Body of pancreas (tissue), 4 donors: ENCODE measurements at regions not wholly inside any gene's neighbourhood (a gene's known extent, or its start where the extent isn't known, plus 50 kb on each side); places are given as distances from the start of the nearest gene placed in this dataset.

Experiments
- ATAC-seq: fragments of 150-250 bp; one replicate; pipeline ENCODE4 v1.9.1; 2016
- DNase-seq, 4 donors: peaks; one replicate each; pipeline ENCODE4 v3.0.0-alpha.2; 2019
- H3K27ac ChIP-seq, 4 donors: fragments of 200-600 bp; sonication (generic); 1 replicate in 3 of 4; 2 replicates in 1 of 4; pipeline versions ENCODE4 v1.5.1 to v1.6.1; 2016 to 2019; ENCODE audit warnings: mild to moderate bottlenecking in 1 of 4, mixed read lengths in 1 of 4, moderate library complexity in 1 of 4
- H3K27me3 ChIP-seq, 2 donors: fragments of 200-600 bp; sonication (generic); one replicate each; pipeline ENCODE4 v1.6.0; 2016; ENCODE audit warnings: mild to moderate bottlenecking in 1 of 2
- H3K36me3 ChIP-seq, 2 donors: fragments of 200-600 bp; sonication (generic); replicated peaks in 1 of 2; 2 replicates each; pipeline ENCODE4 v1.5.1; 2016; ENCODE audit warnings: low read depth in 2 of 2; ENCODE audit not compliant: insufficient read depth in 1 of 2
- H3K4me1 ChIP-seq: fragments of 200-600 bp; sonication (generic); one replicate; pipeline ENCODE4 v1.6.0; 2016
- H3K4me3 ChIP-seq, 2 donors: fragments of 200-600 bp; sonication (generic); 1 replicate in 1 of 2; 2 replicates in 1 of 2; pipeline ENCODE4 v1.5.1; 2016 to 2019
- H3K9me3 ChIP-seq, 3 donors: fragments of 200-600 bp; sonication (generic); 1 replicate in 2 of 3; 2 replicates in 1 of 3; pipeline ENCODE4 v1.5.1; 2016
- CTCF ChIP-seq, 7 experiments: fragments of 450-650 bp in 4 of 7; fragments of 200-600 bp in 3 of 7; sonication (generic) in 3 of 7; IDR thresholded peaks; one replicate each; pipeline ENCODE4 v1.5.1; 2016 to 2019; ENCODE audit warnings: antibody characterized with exemption in 7 of 7
- POLR2A ChIP-seq, 3 donors: fragments of 450-650 bp; IDR thresholded peaks; one replicate each; pipeline ENCODE4 v1.6.1; 2016; ENCODE audit warnings: antibody characterized with exemption in 3 of 3, mild to moderate bottlenecking in 2 of 3
- WGBS, 2 donors: methylation state at CpG; one replicate each; pipeline ENCODE4 v1.1.5; 2017; 5-methylcytosine and 5-hydroxymethylcytosine counted together
- intact Hi-C: fragments of 100-400 bp; cut with DNase I; formaldehyde crosslinking; loops from one replicate; pipeline ENCODE4 v1.15.1; 2023

DNA sequence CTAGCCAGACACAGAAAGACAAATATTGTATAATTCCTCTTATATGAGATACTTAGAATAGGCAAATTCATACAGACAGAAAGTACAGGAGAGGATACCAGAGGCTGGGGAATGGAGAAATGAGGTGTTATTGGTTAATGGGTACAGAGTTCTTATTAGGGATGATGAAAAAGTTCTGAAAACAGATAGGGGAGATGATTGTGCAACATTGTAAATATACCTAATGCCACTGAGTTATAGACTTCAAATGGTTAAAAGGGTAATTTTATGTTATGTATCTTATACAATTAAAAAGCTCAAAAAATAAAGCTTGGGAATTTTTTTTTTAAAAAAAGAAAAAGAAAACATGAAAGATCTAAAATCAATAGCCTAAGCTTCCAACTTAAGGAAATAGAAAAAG is 98.8 kb upstream of the TECRL start:
- intact Hi-C loops: no loop called here
- H3K27ac ChIP-seq: no peak overlapping the region
- no peaks in the 10 kb centered on the region for H3K36me3 ChIP-seq
- H3K4me1 ChIP-seq: no peaks in the 10 kb centered on the region
- H3K4me3 ChIP-seq: no peak overlapping the region
- ATAC-seq (no peak), DNase-seq (no peak)
- no peak for TF ChIP-seq CTCF (IDR thresholded peaks at IDR 0.05)
- TF ChIP-seq POLR2A (IDR thresholded peaks at IDR 0.05): no peak
- no peaks in the 10 kb centered on the region for H3K27me3 ChIP-seq
- H3K9me3 ChIP-seq: no peaks in the 10 kb centered on the region

DNA sequence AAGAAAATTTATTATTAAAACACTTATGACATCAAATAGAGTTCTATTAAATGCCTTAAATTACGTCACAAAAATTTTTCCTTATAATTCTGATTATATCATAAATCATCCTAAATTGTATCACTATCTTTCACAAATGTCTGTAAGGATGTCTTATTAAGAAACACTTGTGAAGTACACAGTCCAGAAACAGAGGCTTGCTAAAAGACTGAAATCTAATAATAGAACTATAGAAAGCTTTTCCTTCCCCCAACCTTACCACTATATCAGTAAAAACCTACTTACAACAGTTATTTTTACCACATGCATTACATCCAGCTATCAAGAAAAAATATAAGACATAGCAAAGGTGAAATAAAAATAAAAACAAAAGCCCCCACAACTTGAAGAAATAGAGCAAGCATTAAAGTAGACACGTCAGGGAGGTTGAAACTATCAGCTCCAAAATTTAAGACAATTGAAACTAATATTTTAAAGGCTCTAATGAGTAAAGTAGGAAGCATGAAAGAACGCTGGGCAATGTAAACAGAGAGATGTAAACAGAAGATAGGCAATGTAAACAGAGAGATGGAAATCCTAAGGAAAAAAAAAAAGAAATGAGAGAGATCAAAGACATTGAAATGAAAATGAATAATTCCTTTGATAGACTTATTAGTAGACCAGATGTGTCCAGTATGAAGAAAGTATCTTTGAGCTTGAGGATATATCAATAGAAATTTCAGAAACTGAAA is 94.9 kb upstream of the TECRL start:
- no peak overlapping the region for H3K4me3 ChIP-seq
- H3K4me1 ChIP-seq: no peaks in the 10 kb centered on the region
- DNase-seq: no peak
- H3K27ac ChIP-seq: no peak overlapping the region
- 27 to 36% methylated on average over 3 of the region's 3 CpGs for WGBS, 2 donors
- H3K36me3 ChIP-seq: no peaks in the 10 kb centered on the region
- intact Hi-C loops: no loop called here
- no peaks in the 10 kb centered on the region for H3K27me3 ChIP-seq
- H3K9me3 ChIP-seq: no peaks in the 10 kb centered on the region
- TF ChIP-seq POLR2A (IDR thresholded peaks at IDR 0.05) (no peak), CTCF (IDR thresholded peaks at IDR 0.05) (no peak)
- ATAC-seq: no peak

GRCh38 chr4:64503416-64503815 is 94.2 kb upstream of the TECRL start:
- Histone ChIP-seq H3K4me3 (no peak overlapping the region), H3K36me3 (no peaks in the 10 kb centered on the region), H3K4me1 (no peaks in the 10 kb centered on the region), H3K27me3 (no peaks in the 10 kb centered on the region), H3K9me3 (no peaks in the 10 kb centered on the region), H3K27ac (no peak overlapping the region)
- WGBS, 2 donors: 60 to 72% methylated on average over 2 of the region's 2 CpGs
- intact Hi-C loops: no loop called here
- no peak for DNase-seq
- ATAC-seq: no peak
- TF ChIP-seq CTCF (IDR thresholded peaks at IDR 0.05): no peak
- TF ChIP-seq POLR2A (IDR thresholded peaks at IDR 0.05): no peak

DNA sequence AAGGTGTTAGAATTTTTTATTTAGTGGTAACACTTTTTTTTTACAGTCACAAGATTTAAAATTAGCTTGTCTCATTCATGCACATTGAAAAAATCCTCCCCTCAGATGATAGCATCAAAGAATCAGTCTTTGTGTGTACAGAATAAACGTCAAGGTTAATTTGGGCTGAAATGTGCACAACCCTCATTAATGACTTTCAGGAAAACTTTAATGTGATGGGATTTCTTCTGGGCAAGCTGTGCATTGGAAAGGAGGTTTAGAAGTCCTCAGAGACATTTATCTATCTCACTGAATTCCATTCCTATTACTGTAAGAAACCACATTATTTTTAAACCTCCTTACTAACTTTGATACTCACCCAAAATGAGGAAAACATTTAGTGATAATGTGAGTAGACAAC is 88.2 kb upstream of the TECRL start:
- DNase-seq (no peak), ATAC-seq (no peak)
- TF ChIP-seq POLR2A (IDR thresholded peaks at IDR 0.05): no peak
- no peak for TF ChIP-seq CTCF (IDR thresholded peaks at IDR 0.05)
- Histone ChIP-seq H3K4me1 (no peaks in the 10 kb centered on the region), H3K4me3 (no peak overlapping the region), H3K36me3 (no peaks in the 10 kb centered on the region), H3K27me3 (no peaks in the 10 kb centered on the region), H3K27ac (no peak overlapping the region), H3K9me3 (no peaks in the 10 kb centered on the region)
- 7 to 12% methylated on average over 1 of the region's 1 CpG for WGBS, 2 donors
- intact Hi-C loops: no loop called here

DNA sequence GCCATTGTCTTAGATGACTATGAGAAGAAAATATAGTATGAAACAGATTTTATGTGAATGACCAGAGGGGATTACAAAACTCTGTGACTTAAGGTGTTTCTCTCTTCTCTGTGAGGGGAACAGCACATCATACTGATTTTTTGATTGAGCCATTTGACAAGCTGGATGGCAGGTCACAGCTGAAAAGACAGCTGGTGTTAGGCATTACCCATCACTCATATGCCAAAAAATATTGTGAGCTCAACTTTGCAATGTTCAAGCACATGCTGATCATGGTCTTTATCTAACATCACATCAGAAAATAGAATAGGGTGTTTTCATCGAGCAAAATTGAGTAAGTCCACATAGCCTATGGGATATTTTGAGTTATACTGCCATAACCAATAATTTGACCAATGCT is 86.7 kb upstream of the TECRL start:
- DNase-seq (no peak), ATAC-seq (no peak)
- Histone ChIP-seq H3K4me3 (no peak overlapping the region), H3K36me3 (no peaks in the 10 kb centered on the region), H3K4me1 (no peaks in the 10 kb centered on the region), H3K9me3 (no peaks in the 10 kb centered on the region), H3K27me3 (no peaks in the 10 kb centered on the region), H3K27ac (no peak overlapping the region)
- 67 to 78% methylated on average over 1 of the region's 1 CpG for WGBS, 2 donors
- no peak for TF ChIP-seq POLR2A (IDR thresholded peaks at IDR 0.05)
- no peak for TF ChIP-seq CTCF (IDR thresholded peaks at IDR 0.05)
- intact Hi-C loops: no loop called here
